SHP77 treated with DMSO at 0.1 percent for 48 hours (cell line): ENCODE measurements at regions not wholly inside any gene's neighbourhood (a gene's known extent, or its start where the extent isn't known, plus 50 kb on each side); places are given as distances from the start of the nearest gene placed in this dataset.

Source experiments
- DNase-seq: peaks from one replicate; lab custom pipeline; 2025; lab: John Stamatoyannopoulos, UW

- no peak for DNase-seq
Observed at GRCh38 chr20:40491009-40491590, 197.9 kb downstream of the MAFB start.

DNA sequence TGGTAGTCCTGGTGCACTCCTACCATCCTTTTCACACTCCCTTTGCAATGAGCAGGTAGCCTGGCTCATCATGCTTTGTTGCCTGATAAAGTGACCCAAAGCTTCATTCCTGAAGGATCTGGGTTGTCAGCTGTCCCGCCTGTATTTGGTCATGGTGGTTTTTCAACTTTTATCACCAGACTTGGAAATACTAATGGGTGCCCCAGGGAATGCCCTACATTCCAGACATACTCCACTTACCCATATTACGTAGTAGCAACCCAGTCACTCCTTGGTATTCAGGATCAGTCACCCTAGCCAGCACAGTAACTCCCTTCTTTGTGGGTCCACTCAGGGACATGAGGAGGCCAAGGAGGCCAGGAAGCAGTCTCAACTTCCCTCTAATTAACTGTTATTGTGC, 199.2 kb downstream of the MAFB start:
- DNase-seq = no peak

- no peak for DNase-seq
Observed at GRCh38 chr20:40488401-40488800, 200.6 kb downstream of the MAFB start.

- no peak for DNase-seq
Observed at GRCh38 chr20:40486297-40486696, 202.7 kb downstream of the MAFB start.

DNA sequence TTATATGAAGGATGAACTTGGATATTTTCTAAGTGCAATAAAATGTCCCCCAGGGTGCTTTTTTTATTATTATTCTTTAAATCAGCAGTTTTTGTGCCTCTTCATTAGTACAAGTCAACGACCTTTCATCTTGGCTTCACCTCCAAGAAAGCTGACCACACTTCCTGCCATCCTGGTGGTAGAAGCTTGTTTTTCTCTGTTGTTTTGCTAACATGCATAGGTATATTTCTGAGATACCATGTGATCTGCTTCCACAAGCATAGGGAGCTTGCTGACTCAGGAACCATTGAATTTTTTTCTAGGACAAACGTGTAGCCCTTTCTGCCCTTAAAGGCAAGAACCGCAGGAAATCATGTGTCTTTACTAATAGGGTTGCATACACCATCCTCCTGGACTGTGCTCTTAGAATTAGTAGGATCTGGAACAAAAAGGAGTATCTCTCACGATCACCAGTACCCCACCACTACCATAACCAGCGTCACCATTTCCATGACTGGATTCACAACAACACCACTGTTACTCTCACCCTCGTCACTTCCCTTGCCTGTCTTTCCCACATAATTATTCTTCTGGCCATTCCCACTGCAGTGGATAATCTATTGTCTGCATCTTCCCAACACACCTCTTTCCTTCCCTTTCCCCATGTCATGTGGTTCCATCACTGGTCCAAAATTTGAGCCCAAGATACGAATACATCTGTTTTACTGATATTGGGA, 207.1 kb downstream of the MAFB start:
- no peak for DNase-seq

DNA sequence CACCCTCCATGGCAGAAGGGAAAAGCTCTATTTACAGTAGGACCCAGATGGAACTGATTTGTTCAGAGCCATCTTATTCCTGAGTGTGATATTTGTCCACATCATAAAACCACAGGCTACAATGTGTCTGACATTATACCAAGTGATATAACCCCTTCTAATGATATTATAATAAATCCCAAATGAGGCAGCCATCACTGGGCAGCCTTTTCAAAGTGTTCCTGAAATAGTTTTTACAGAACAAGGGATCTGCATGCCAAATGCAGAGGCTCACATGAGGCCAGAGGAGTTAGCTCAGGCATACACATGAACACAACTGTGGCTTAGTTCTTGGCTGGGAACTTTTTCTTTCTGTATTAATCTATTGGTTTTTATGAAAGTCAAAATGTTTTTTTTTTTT, 207.7 kb downstream of the MAFB start:
- no peak for DNase-seq

DNA sequence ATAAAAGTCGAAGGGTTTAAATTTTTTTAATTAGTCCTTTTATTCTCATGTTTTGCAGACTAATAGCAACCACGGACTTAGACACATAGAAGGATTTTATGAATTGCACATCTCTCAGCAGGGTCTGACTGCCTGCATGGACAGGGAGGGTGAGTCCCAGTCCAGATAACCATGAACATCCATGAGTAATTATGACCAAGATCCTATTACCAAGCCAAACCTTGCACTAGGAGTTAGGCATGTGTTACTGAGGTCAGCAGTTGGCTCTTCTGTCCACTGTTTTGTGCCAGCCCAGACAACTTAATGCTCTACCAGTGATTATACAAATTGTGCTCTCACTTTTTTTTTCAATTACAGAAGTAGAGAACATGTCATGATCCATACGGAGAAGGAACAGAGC, 211.2 kb downstream of the MAFB start:
- DNase-seq = no peak

DNA sequence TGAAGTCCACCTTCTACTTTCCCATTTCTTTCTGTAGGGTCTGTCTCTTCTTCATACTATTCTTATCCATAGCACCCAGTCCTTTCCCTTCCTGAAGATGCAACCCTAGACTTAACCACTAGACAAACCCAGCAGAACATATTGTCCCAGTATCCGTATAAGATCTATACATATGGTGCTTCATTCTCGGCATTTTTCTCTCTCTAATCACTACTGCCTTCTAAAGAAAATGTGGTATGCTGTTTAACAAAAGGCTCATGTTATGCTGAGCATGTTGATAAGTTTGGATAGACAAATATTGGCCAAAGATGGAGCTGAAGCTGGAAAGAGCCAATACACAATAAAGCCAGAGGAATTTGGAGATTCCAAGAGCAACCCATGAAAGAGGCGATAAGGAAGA, 212.6 kb downstream of the MAFB start:
- no peak for DNase-seq

GRCh38 chr20:40472905-40473304, 216.1 kb downstream of the MAFB start:
- no peak for DNase-seq

GRCh38 chr20:40471261-40471629, 217.8 kb downstream of the MAFB start:
- DNase-seq = no peak

- DNase-seq = no peak
Observed at GRCh38 chr20:40470445-40471260, 218.4 kb downstream of the MAFB start.

DNA sequence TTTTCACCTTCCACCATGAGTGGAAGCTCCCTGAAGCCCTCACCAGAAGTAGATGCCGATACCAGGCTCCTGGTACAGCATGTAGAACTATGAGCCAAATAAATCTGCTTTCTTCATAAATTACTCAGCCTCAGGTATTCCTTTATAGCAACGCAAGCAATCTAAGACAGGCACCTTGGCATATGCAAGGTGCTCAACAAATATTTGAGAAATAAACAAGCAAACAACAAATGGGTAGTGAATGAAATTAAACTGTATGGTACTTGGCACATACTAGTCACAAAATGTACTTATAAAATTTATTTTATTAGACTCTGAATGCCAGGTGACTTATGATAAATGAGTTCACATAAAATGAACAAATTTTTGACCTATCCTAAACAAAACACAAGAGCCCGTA, 220.3 kb downstream of the MAFB start:
- no peak for DNase-seq

DNA sequence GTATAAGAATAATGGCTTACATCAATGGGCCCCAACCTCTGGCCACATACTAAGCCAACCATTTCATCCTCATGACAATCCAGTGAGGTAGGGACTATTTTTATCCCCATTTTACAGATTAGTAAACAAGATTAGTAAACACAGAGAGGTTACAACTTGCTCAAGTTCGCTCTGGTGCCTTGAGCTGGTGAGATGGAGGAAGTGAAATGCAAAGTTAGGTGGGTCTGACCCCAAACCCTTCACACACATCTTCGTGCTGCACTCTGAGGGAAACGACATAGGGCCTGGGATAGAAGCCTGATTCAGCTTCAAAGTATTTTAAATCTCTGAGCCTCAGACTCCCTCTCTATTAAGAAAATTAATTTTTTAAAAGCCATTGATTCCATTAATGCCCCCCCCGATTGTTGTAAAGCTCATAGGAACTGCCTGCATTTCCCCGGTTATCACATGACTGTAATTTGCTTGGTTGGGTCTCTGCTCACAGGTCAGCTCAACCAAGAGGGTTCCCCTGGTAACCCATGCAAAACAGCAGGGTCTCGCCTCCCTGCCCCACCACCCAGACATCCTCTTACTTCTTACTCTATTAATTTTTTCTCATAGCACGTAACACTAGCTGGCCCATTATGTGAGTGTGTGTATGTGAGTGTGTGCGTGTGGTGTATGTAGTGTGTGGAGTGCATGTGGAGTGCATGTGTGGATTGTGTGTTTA, 221.2 kb downstream of the MAFB start:
- no peak for DNase-seq

GRCh38 chr20:40467067-40467466, 222.0 kb downstream of the MAFB start:
- DNase-seq = no peak

GRCh38 chr20:40464731-40465208, 224.3 kb downstream of the MAFB start:
- DNase-seq = no peak

DNA sequence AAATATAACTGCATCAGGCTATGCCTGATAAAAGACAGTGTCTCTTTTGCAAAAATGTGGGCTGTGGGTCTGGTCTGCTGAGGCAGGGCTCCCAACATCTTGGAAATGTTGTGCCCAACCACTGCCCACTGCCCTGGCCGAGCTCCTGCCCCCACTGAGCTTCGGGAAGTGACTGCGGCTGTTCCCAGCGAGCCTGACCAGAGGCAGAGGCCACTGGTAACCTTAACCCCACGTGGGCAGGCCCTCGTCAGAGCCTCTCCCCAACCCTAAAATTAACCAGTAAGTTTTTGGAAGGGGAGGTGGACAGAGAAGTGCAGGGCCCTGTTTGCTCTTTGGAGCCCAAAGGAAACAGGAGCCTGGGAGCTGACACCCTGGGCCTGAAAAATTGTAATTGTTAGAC, 225.9 kb downstream of the MAFB start:
- DNase-seq = no peak

- no peak for DNase-seq
Observed at GRCh38 chr20:40462566-40462965, 226.5 kb downstream of the MAFB start.

GRCh38 chr20:40459299-40459698, 229.7 kb downstream of the MAFB start:
- DNase-seq = no peak

GRCh38 chr20:40457404-40457803, 231.6 kb downstream of the MAFB start:
- no peak for DNase-seq

DNA sequence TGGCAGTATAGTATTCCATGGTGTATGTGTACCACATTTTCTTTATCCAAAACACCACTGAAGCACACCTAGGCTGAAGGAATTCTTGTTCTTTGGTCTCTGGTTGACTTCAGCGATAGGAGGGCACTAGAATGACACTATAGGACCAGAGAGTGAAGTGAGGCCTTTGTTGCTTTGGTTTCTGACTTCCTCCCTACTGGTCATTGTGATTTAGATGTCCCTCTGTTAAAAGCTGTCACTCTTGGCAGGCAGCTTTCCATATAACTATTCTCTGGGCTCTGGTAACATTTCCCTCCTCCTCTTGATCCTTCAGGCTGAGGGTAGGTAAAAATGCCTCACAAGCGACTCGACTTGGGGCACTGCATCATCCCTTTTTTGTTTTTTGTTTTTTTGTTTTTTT, 236.3 kb downstream of the MAFB start:
- no peak for DNase-seq

GRCh38 chr20:40451552-40451951, 237.5 kb downstream of the MAFB start:
- DNase-seq = no peak

GRCh38 chr20:40449974-40450616, 238.9 kb downstream of the MAFB start:
- DNase-seq = no peak
